ENCODE measurements at regions not wholly inside any gene's neighbourhood (a gene's known extent, or its start where the extent isn't known, plus 50 kb on each side); places are given as distances from the start of the nearest gene placed in this dataset.

DNA sequence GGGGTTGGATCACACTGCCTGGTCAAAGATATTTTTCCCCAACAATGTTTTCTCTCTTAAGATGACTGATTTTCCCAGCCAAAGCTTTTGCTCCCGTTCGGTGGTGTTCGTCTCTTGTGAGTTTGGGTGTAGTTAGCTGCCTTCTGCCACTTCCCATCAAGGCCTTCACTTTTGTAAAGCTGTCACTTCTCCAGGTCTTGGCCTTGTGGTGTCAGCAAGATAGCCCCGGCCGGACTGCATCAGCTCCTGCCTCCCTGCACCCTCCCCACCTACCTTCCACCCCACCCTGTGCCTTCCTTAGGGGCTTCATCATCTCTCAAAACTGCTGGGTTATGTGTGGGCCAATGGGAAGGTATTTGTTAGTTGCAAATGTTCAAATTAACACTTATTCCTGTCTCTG lies 228.9 kb downstream of the BCL11A start (continued):
- TF ChIP-seq, protein P1, sequence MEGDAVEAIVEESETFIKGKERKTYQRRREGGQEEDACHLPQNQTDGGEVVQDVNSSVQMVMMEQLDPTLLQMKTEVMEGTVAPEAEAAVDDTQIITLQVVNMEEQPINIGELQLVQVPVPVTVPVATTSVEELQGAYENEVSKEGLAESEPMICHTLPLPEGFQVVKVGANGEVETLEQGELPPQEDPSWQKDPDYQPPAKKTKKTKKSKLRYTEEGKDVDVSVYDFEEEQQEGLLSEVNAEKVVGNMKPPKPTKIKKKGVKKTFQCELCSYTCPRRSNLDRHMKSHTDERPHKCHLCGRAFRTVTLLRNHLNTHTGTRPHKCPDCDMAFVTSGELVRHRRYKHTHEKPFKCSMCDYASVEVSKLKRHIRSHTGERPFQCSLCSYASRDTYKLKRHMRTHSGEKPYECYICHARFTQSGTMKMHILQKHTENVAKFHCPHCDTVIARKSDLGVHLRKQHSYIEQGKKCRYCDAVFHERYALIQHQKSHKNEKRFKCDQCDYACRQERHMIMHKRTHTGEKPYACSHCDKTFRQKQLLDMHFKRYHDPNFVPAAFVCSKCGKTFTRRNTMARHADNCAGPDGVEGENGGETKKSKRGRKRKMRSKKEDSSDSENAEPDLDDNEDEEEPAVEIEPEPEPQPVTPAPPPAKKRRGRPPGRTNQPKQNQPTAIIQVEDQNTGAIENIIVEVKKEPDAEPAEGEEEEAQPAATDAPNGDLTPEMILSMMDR (IDR thresholded peaks at IDR 0.05; ENCODE audit: control extremely low read depth in 1 of 3, insufficient read depth in 1 of 3, low read depth in 1 of 3, low read length in 3 of 3) = no peak
- TF ChIP-seq RXRA (IDR thresholded peaks at IDR 0.05; ENCODE audit: insufficient read depth, low read depth, low read length) (no peak), TBP (IDR thresholded peaks at IDR 0.05; ENCODE audit: low read depth, low read length) (no peak), POU5F1 (IDR thresholded peaks at IDR 0.05; ENCODE audit: low read depth, low read length) (no peak), YY1 (IDR thresholded peaks at IDR 0.05; ENCODE audit: low read depth, low read length) (no peak), SP4 (IDR thresholded peaks at IDR 0.05; ENCODE audit: low read length) (no peak)
